Tibial nerve (tissue), 4 donors: ENCODE measurements at regions not wholly inside any gene's neighbourhood (a gene's known extent, or its start where the extent isn't known, plus 50 kb on each side); places are given as distances from the start of the nearest gene placed in this dataset.

Experiments
- CTCF ChIP-seq, 5 experiments: fragments of 200-600 bp in 3 of 5; fragments of 450-650 bp in 2 of 5; sonication (generic) in 3 of 5; IDR thresholded peaks; one replicate each; pipeline ENCODE4 v1.5.1; 2016 to 2019; ENCODE audit warnings: antibody characterized with exemption in 5 of 5, mild to moderate bottlenecking in 3 of 5, moderate library complexity in 2 of 5
- EP300 ChIP-seq, 2 donors: sonication (generic); formaldehyde crosslinking; IDR thresholded peaks; one replicate each; pipeline ENCODE4 v1.6.1; 2017; ENCODE audit warnings: antibody characterized with exemption in 2 of 2, mild to moderate bottlenecking in 1 of 2

- TF ChIP-seq CTCF (IDR thresholded peaks at IDR 0.05) (no peak), EP300 (IDR thresholded peaks at IDR 0.05) (no peak)
These were observed 74.6 kb upstream of the LRFN2 start for GRCh38 chr6:40661726-40662125.
